BJ (cell line): ENCODE measurements at regions not wholly inside any gene's neighbourhood (a gene's known extent, or its start where the extent isn't known, plus 50 kb on each side); places are given as distances from the start of the nearest gene placed in this dataset.
A peak's percentile ranks its signal among the peaks of the same experiment; 100 is the strongest.

Experiments
- CTCF ChIA-PET: fragments of 350-600 bp; formaldehyde crosslinking; extraction: SDS; loops from one replicate; lab custom pipeline; 2021; ENCODE audit warnings: antibody characterized with exemption, inconsistent platforms; lab: Yijun Ruan, JAX
- POLR2A ChIA-PET: fragments of 300-600 bp; sonication (Branson Sonifier 250); formaldehyde crosslinking; extraction: SDS; loops from one replicate; lab custom pipeline; 2021; ENCODE audit warnings: antibody characterized with exemption; lab: Charles Lee
- DNase-seq: peaks from one replicate; pipeline ENCODE4 v3.0.0-alpha.2; 2011; ENCODE audit warnings: low read depth
- H3K27me3 ChIP-seq: 2 replicates; pipeline ENCODE4 v1.6.0; 2011; ENCODE audit warnings: low read length; ENCODE audit not compliant: control insufficient read depth, insufficient read depth
- H3K36me3 ChIP-seq: 2 replicates; pipeline ENCODE4 v1.5.1; 2011; ENCODE audit warnings: low read length; ENCODE audit not compliant: control insufficient read depth, insufficient read depth
- H3K4me3 ChIP-seq: 2 replicates; pipeline ENCODE4 v1.5.1; 2011; ENCODE audit warnings: low read depth, mild to moderate bottlenecking, control low read depth, low read length
- TF ChIP-seq, protein P1 (sequence below): IDR thresholded peaks from 2 replicates; pipeline ENCODE4 v1.5.1; 2011; ENCODE audit warnings: low read depth, mild to moderate bottlenecking, control low read depth, inconsistent platforms, low read length, moderate library complexity; ENCODE audit not compliant: insufficient read depth

- no peaks in the 10 kb centered on the region; the same call in 1 of the 2 replicates for H3K36me3 ChIP-seq
- no peak for DNase-seq
- TF ChIP-seq, protein P1, sequence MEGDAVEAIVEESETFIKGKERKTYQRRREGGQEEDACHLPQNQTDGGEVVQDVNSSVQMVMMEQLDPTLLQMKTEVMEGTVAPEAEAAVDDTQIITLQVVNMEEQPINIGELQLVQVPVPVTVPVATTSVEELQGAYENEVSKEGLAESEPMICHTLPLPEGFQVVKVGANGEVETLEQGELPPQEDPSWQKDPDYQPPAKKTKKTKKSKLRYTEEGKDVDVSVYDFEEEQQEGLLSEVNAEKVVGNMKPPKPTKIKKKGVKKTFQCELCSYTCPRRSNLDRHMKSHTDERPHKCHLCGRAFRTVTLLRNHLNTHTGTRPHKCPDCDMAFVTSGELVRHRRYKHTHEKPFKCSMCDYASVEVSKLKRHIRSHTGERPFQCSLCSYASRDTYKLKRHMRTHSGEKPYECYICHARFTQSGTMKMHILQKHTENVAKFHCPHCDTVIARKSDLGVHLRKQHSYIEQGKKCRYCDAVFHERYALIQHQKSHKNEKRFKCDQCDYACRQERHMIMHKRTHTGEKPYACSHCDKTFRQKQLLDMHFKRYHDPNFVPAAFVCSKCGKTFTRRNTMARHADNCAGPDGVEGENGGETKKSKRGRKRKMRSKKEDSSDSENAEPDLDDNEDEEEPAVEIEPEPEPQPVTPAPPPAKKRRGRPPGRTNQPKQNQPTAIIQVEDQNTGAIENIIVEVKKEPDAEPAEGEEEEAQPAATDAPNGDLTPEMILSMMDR, result no peak
- POLR2A ChIA-PET, result no interaction called here
- CTCF ChIA-PET, result no interaction called here
- H3K27me3 ChIP-seq, result no peaks in the 10 kb centered on the region
- H3K4me3 ChIP-seq, result no peak overlapping the region
Observed at GRCh38 chr4:3373468-3373867, 68.3 kb upstream of the HGFAC start.

DNA sequence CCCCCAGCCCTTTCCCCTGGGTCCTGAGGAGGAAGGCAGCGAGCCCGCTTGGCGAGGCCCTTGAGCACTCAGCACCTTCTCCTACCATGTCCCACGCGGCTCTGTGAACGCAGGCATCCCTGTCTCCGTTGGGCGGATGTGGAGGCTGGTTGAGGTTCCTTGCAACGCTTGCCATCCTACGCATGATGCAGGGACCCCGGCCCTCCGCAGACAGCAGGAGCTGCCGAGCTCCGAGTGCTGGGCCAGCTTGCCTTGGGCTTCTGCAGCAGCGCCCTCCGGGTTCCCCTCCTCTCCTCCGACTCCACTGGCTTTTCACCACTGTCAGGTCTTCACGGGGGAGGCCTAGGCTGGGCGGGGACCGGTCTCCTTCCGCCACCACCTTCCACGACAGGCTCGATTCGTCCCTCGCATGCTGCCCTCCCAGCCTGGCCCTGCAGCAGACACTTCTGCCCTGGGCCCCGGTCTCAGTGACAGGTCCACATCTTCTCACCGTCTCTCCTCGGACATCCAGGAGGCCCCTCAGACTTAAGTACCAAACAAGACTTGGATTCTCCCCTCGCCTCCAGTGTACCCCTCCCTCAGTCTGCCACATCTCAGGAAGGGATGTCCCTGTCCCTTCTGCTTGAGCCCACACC, 67.6 kb upstream of the HGFAC start:
- H3K4me3 ChIP-seq, result no peak overlapping the region
- TF ChIP-seq, protein P1, result no peak
- POLR2A ChIA-PET, result no interaction called here
- no peaks in the 10 kb centered on the region; the same call in 1 of the 2 replicates for H3K36me3 ChIP-seq
- no peak for DNase-seq
- H3K27me3 ChIP-seq, result no peaks in the 10 kb centered on the region
- CTCF ChIA-PET, result no interaction called here

GRCh38 chr4:3374667-3375066, 67.1 kb upstream of the HGFAC start:
- ChIA-PET POLR2A (no interaction called here), CTCF (no interaction called here)
- DNase-seq, result no peak
- TF ChIP-seq, protein P1, result no peak
- no peak overlapping the region for H3K4me3 ChIP-seq
- H3K36me3 ChIP-seq, result no peaks in the 10 kb centered on the region; the same call in 1 of the 2 replicates
- no peaks in the 10 kb centered on the region for H3K27me3 ChIP-seq

DNA sequence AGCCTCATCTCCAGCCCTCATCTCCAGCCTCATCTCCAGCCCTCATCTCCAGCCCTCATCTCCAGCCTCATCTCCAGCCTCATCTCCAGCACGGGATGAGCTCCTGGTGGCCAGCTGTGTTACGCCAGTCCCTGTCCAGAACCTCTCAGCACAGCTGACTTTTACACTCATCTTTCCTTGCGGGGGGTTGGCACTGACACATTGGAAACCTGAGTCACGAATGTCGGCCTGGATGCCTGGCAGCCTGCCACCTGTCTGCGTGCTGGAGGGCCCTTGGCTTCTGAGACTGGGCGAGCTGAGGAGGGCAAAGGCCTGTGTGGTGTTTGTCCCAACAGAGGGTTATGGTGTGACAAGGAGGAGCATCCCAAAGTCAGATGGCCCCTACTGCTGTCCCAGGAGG, 66.1 kb upstream of the HGFAC start:
- H3K4me3 ChIP-seq, result no peak overlapping the region
- TF ChIP-seq, protein P1, result 0 out of 2 replicates have a peak, but pooled peaks have one; percentile 7
- H3K27me3 ChIP-seq, result no peaks in the 10 kb centered on the region
- DNase-seq, result no peak
- ChIA-PET CTCF (interaction anchor here (1.2 kb wide), 1 partner anchor 60 kb away, joined by 3 read pairs; no protein-coding TSS in a partner anchor), POLR2A (no interaction called here)
- no peaks in the 10 kb centered on the region; the same call in 1 of the 2 replicates for H3K36me3 ChIP-seq

DNA sequence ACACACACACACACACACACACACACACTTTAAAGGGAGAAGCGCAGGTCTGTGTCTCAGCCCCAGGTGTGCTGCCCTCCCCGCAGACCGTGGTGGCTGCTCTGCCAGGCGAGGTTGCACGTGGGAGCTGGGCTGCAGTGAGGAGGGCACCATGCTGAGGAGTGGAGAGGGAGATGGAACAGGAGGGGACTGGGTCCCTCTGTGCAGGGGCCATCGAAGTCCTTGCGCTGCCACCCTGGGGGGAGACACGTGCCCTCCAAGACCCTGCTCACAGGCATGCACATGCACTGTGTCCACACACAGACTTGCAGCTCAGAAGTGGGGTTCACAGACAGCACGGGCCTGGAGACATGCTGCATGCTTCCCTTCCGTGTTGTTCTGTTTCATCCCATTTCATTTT, 65.5 kb upstream of the HGFAC start:
- ChIA-PET POLR2A (no interaction called here), CTCF (no interaction called here)
- DNase-seq, result no peak
- TF ChIP-seq, protein P1, result no peak
- H3K36me3 ChIP-seq, result no peaks in the 10 kb centered on the region; the same call in 1 of the 2 replicates
- H3K27me3 ChIP-seq, result no peaks in the 10 kb centered on the region
- no peak overlapping the region for H3K4me3 ChIP-seq
